ENCODE measurements at regions not wholly inside any gene's neighbourhood (a gene's known extent, or its start where the extent isn't known, plus 50 kb on each side); places are given as distances from the start of the nearest gene placed in this dataset.
"Not testable (repeated sequence)": the region's sequence is repeated elsewhere in the genome, so short reads cannot be mapped to it uniquely, and the experiment has no call there.

- DNase-seq (ENCODE audit: low read depth), result no peak
These were observed 77.8 kb downstream of the TEX36 start for GRCh38 chr10:125605167-125605566.

- DNase-seq (ENCODE audit: low read depth), result no peak
These were observed 80.1 kb downstream of the TEX36 start for GRCh38 chr10:125602825-125603224.

- DNase-seq (ENCODE audit: low read depth), result no peak
These were observed 83.8 kb downstream of the TEX36 start for GRCh38 chr10:125599194-125599593.

GRCh38 chr10:125595911-125596310, 87.1 kb downstream of the TEX36 start:
- DNase-seq (ENCODE audit: low read depth), result no peak

- no peak for DNase-seq (ENCODE audit: low read depth)
These were observed 89.3 kb downstream of the TEX36 start for GRCh38 chr10:125593644-125594043.

- DNase-seq (ENCODE audit: low read depth), result no peak
These were observed 90.1 kb downstream of the TEX36 start for GRCh38 chr10:125592897-125593296.

GRCh38 chr10:125591886-125592285, 91.1 kb downstream of the TEX36 start:
- DNase-seq (ENCODE audit: low read depth), result no peak

- DNase-seq (ENCODE audit: low read depth), result not testable (repeated sequence)
These were observed 94.2 kb downstream of the TEX36 start for GRCh38 chr10:125588738-125589137.

- no peak for DNase-seq (ENCODE audit: low read depth)
These were observed 98.0 kb downstream of the TEX36 start for GRCh38 chr10:125584954-125585353.

- DNase-seq (ENCODE audit: low read depth), result no peak
These were observed 104.2 kb downstream of the TEX36 start for GRCh38 chr10:125578658-125579315.

- no peak for DNase-seq (ENCODE audit: low read depth)
These were observed 107.1 kb downstream of the TEX36 start for GRCh38 chr10:125575843-125576242.

GRCh38 chr10:125568156-125568555, 114.8 kb downstream of the TEX36 start:
- DNase-seq (ENCODE audit: low read depth), result no peak

GRCh38 chr10:125567529-125567928, 115.4 kb downstream of the TEX36 start:
- no peak for DNase-seq (ENCODE audit: low read depth)

GRCh38 chr10:125565046-125565445, 117.9 kb downstream of the TEX36 start:
- DNase-seq (ENCODE audit: low read depth), result no peak

- DNase-seq (ENCODE audit: low read depth), result no peak
These were observed 118.4 kb downstream of the TEX36 start for GRCh38 chr10:125564570-125564969.

GRCh38 chr10:125562737-125563136, 120.2 kb downstream of the TEX36 start:
- DNase-seq (ENCODE audit: low read depth), result no peak

- DNase-seq (ENCODE audit: low read depth), result no peak
These were observed 122.0 kb downstream of the TEX36 start for GRCh38 chr10:125560947-125561346.

- no peak for DNase-seq (ENCODE audit: low read depth)
These were observed 123.8 kb downstream of the TEX36 start for GRCh38 chr10:125559210-125559609.

- no peak for DNase-seq (ENCODE audit: low read depth)
These were observed 125.0 kb downstream of the TEX36 start for GRCh38 chr10:125557801-125558505.

GRCh38 chr10:125557311-125557710, 125.7 kb downstream of the TEX36 start:
- DNase-seq (ENCODE audit: low read depth), result no peak

- no peak for DNase-seq (ENCODE audit: low read depth)
These were observed 126.1 kb downstream of the TEX36 start for GRCh38 chr10:125556882-125557281.

- DNase-seq (ENCODE audit: low read depth), result no peak
These were observed 127.2 kb downstream of the TEX36 start for GRCh38 chr10:125555743-125556142.

GRCh38 chr10:125555267-125555666, 127.7 kb downstream of the TEX36 start:
- DNase-seq (ENCODE audit: low read depth), result no peak

- no peak for DNase-seq (ENCODE audit: low read depth)
These were observed 128.2 kb downstream of the TEX36 start for GRCh38 chr10:125554753-125555152.
